ENCODE measurements at regions not wholly inside any gene's neighbourhood (a gene's known extent, or its start where the extent isn't known, plus 50 kb on each side); places are given as distances from the start of the nearest gene placed in this dataset.

DNA sequence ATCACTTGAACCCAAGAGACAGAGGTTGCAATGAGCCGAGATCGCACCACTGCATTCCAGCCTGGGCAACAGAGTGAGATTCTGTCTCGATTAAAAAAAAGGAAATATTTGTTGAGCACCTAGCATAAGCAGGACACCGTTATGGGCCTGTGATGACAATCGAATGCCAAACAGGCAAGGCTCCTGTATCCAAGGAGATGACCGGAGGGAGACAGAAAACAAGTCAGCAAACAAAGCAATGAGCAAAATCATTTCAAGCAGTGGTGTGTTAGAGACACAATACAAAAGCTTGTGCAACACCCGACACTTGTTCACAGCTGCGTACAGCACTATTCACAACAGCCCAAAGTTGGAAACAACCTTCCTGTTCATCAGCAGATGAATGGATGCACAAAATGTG lies 87.1 kb upstream of the CPEB4 start:
- Histone ChIP-seq H3K18ac (ENCODE audit: extremely low read depth, low read length) (no peak overlapping the region), H3K9ac (replicated peaks in 1 of 4; ENCODE audit: extremely low read depth in 1 of 4, low read depth in 3 of 4, low read length in 3 of 4) (no peak overlapping the region), H2BK5ac (ENCODE audit: low read depth, low read length) (no peak overlapping the region), H3K23ac (ENCODE audit: insufficient read length) (no peak overlapping the region), H2AK5ac (ENCODE audit: low read depth, low read length) (no peak overlapping the region), H2AFZ (ENCODE audit: low read length) (no peak overlapping the region), H3K36me3 (ENCODE audit: control insufficient read depth in 2 of 4, insufficient read depth in 4 of 4, low read length in 3 of 4) (no peaks in the 10 kb centered on the region), H3K27ac (ENCODE audit: low read depth, low read length) (no peak overlapping the region), H2BK15ac (ENCODE audit: low read length) (no peak overlapping the region), H3K4me2 (ENCODE audit: insufficient read depth in 1 of 2, low read depth in 2 of 2, low read length in 2 of 2) (no peak overlapping the region), H3K79me1 (ENCODE audit: low read depth, low read length) (no peaks in the 10 kb centered on the region), H3K4me3 (ENCODE audit: extremely low read depth in 1 of 4, insufficient read depth in 2 of 4, low read depth in 3 of 4, low read length in 4 of 4) (no peak overlapping the region), H3K27me3 (replicated peaks in 1 of 4; ENCODE audit: control insufficient read depth in 3 of 4, extremely low read depth in 1 of 4, insufficient read depth in 3 of 4, low read length in 3 of 4) (no peaks in the 10 kb centered on the region), H4K91ac (replicated peaks; ENCODE audit: insufficient read length, low read length) (no peak overlapping the region), H3K4me1 (replicated peaks in 1 of 4; ENCODE audit: control insufficient read depth in 3 of 4, insufficient read depth in 4 of 4, low read length in 3 of 4) (peaks cover 0 to 2% (median 0%) of the 10 kb centered on the region in 4 experiments; a peak in 1 of 7 replicates), H3K23me2 (ENCODE audit: low read depth, low read length) (peaks cover 2% of the 10 kb centered on the region; the same call in 1 of the 2 replicates), H3K9me3 (ENCODE audit: insufficient read depth in 2 of 2, low read depth in 1 of 2, low read length in 1 of 2) (peaks cover 0 to 6% of the 10 kb centered on the region in 2 experiments; a peak in 2 of 4 replicates), H2BK12ac (ENCODE audit: low read depth, low read length) (no peak overlapping the region), H3K4ac (replicated peaks; ENCODE audit: insufficient read length, low read depth, low read length) (no peak overlapping the region), H3K79me2 (ENCODE audit: control insufficient read depth in 1 of 2, insufficient read depth in 2 of 2, low read length in 2 of 2) (no peaks in the 10 kb centered on the region), H4K20me1 (replicated peaks in 1 of 2; ENCODE audit: control insufficient read depth in 1 of 2, insufficient read depth in 2 of 2, low read length in 2 of 2) (no peaks in the 10 kb centered on the region), H3K56ac (replicated peaks; ENCODE audit: insufficient read length, low read depth, low read length) (no peak overlapping the region), H3K14ac (ENCODE audit: insufficient read length) (no peak overlapping the region), H4K8ac (ENCODE audit: extremely low read depth, insufficient read depth, low read length) (no peak overlapping the region), H4K5ac (ENCODE audit: insufficient read length, low read depth, low read length) (no peak overlapping the region), H2BK120ac (replicated peaks; ENCODE audit: low read depth, low read length) (no peak overlapping the region), H2BK20ac (ENCODE audit: low read length) (no peak overlapping the region)
- DNase-seq (ENCODE audit: low read depth in 1 of 2, low spot score in 2 of 2) (no peak), FAIRE-seq (no peak)
- POLR2A ChIA-PET (ENCODE audit: partially characterized antibody) = no interaction called here
- 96% methylated on average over 8 of the region's 8 CpGs; no CpG with 5 or more reads in 1 of the 2 experiments for WGBS, 2 experiments (ENCODE audit: extremely low coverage in 1 of 2, insufficient coverage in 1 of 2, insufficient read length in 1 of 2, insufficient replicate concordance in 2 of 2, low coverage in 1 of 2, low lambda C conversion rate in 2 of 2, missing lambda C conversion rate in 1 of 2)
- CTCF ChIA-PET (ENCODE audit: partially characterized antibody) = no interaction called here
- TF ChIP-seq GTF2F1 (IDR thresholded peaks at IDR 0.05; ENCODE audit: borderline replicate concordance, low read depth, low read length) (no peak), HDAC6 (IDR thresholded peaks at IDR 0.05; ENCODE audit: low read depth, low read length) (no peak), JUND (IDR thresholded peaks at IDR 0.05; ENCODE audit: low read length) (no peak), SIX5 (IDR thresholded peaks at IDR 0.05; ENCODE audit: low read depth, low read length) (no peak), NANOG (IDR thresholded peaks at IDR 0.05; ENCODE audit: insufficient read depth, low read depth, low read length, poor library complexity, severe bottlenecking) (no peak), CBX8 (IDR thresholded peaks at IDR 0.05; ENCODE audit: borderline replicate concordance, low read depth, low read length) (no peak), TCF12 (IDR thresholded peaks at IDR 0.05; ENCODE audit: low read depth, low read length) (no peak), ZNF274 (IDR thresholded peaks at IDR 0.05; ENCODE audit: borderline replicate concordance, extremely low read depth, low read length) (no peak), RFX5 (IDR thresholded peaks at IDR 0.05; ENCODE audit: borderline replicate concordance, low read depth, low read length) (no peak), TAF1 (IDR thresholded peaks at IDR 0.05; ENCODE audit: low read depth, low read length) (no peak)
- TF ChIP-seq, protein P1, sequence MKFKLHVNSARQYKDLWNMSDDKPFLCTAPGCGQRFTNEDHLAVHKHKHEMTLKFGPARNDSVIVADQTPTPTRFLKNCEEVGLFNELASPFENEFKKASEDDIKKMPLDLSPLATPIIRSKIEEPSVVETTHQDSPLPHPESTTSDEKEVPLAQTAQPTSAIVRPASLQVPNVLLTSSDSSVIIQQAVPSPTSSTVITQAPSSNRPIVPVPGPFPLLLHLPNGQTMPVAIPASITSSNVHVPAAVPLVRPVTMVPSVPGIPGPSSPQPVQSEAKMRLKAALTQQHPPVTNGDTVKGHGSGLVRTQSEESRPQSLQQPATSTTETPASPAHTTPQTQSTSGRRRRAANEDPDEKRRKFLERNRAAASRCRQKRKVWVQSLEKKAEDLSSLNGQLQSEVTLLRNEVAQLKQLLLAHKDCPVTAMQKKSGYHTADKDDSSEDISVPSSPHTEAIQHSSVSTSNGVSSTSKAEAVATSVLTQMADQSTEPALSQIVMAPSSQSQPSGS (IDR thresholded peaks at IDR 0.05; ENCODE audit: low read length) = no peak
- TF ChIP-seq, protein P2, sequence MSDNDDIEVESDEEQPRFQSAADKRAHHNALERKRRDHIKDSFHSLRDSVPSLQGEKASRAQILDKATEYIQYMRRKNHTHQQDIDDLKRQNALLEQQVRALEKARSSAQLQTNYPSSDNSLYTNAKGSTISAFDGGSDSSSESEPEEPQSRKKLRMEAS (IDR thresholded peaks at IDR 0.05) = no peak
- TF ChIP-seq, protein P3, sequence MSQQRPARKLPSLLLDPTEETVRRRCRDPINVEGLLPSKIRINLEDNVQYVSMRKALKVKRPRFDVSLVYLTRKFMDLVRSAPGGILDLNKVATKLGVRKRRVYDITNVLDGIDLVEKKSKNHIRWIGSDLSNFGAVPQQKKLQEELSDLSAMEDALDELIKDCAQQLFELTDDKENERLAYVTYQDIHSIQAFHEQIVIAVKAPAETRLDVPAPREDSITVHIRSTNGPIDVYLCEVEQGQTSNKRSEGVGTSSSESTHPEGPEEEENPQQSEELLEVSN (IDR thresholded peaks at IDR 0.05) = no peak
